Upper lobe of right lung (tissue), 1 donor: ENCODE measurements at regions not wholly inside any gene's neighbourhood (a gene's known extent, or its start where the extent isn't known, plus 50 kb on each side); places are given as distances from the start of the nearest gene placed in this dataset.

Experiments
- ATAC-seq: fragments of 200-7000 bp; cut with Tn5 transposase; one replicate; pipeline ENCODE4 v1.9.1; 2020; ENCODE audit warnings: mild to moderate bottlenecking, moderate library complexity
- DNase-seq: peaks from one replicate; pipeline ENCODE4 v3.0.0-alpha.2; 2020
- H3K27ac ChIP-seq: fragments of 200-600 bp; one replicate; pipeline ENCODE4 v1.8.0; 2022
- H3K27me3 ChIP-seq: fragments of 200-600 bp; one replicate; pipeline ENCODE4 v1.8.0; 2022; ENCODE audit warnings: mild to moderate bottlenecking
- H3K36me3 ChIP-seq: fragments of 200-600 bp; one replicate; pipeline ENCODE4 v1.8.0; 2022
- H3K4me1 ChIP-seq: fragments of 200-600 bp; one replicate; pipeline ENCODE4 v1.8.0; 2022
- H3K4me3 ChIP-seq: fragments of 200-600 bp; one replicate; pipeline ENCODE4 v1.8.0; 2022; ENCODE audit warnings: mild to moderate bottlenecking
- H3K9me3 ChIP-seq: fragments of 200-600 bp; one replicate; pipeline ENCODE4 v1.8.0; 2022
- CTCF ChIP-seq: fragments of 200-600 bp; IDR thresholded peaks from one replicate; pipeline ENCODE4 v1.8.0; 2022; ENCODE audit warnings: antibody characterized with exemption
- intact Hi-C: fragments of 100-400 bp; cut with DNase I; formaldehyde crosslinking; loops from one replicate; pipeline ENCODE4 v1.11.0; 2022
- donor health status: DM: no; HTN: yes; CAD: no; lungs with severe emphysema.

GRCh38 chr15:70169147-70169546 lies 71.4 kb upstream of the TLE3 start:
- no peak overlapping the region for H3K4me3 ChIP-seq
- H3K9me3 ChIP-seq, result no peaks in the 10 kb centered on the region
- TF ChIP-seq CTCF, result no peak
- H3K36me3 ChIP-seq, result no peaks in the 10 kb centered on the region
- ATAC-seq (no peak), DNase-seq (peak; percentile 10)
- peaks cover 12% of the 10 kb centered on the region for H3K4me1 ChIP-seq
- intact Hi-C loops, result no loop called here
- no peaks in the 10 kb centered on the region for H3K27me3 ChIP-seq
- H3K27ac ChIP-seq, result no peak overlapping the region

- intact Hi-C loops, result no loop called here
- no peak for ATAC-seq
- DNase-seq, result no peak
- Histone ChIP-seq H3K27me3 (no peaks in the 10 kb centered on the region), H3K36me3 (no peaks in the 10 kb centered on the region), H3K4me1 (peaks cover 12% of the 10 kb centered on the region), H3K9me3 (no peaks in the 10 kb centered on the region), H3K27ac (no peak overlapping the region), H3K4me3 (no peak overlapping the region)
- TF ChIP-seq CTCF, result no peak
Observed at GRCh38 chr15:70167155-70167554, 69.4 kb upstream of the TLE3 start.

GRCh38 chr15:70166506-70167087 lies 68.9 kb upstream of the TLE3 start:
- intact Hi-C loops, result no loop called here
- no peaks in the 10 kb centered on the region for H3K36me3 ChIP-seq
- DNase-seq (peak; percentile 48), ATAC-seq (no peak)
- TF ChIP-seq CTCF, result no peak
- H3K4me1 ChIP-seq, result peaks cover 12% of the 10 kb centered on the region
- no peak overlapping the region for H3K4me3 ChIP-seq
- H3K27me3 ChIP-seq, result no peaks in the 10 kb centered on the region
- H3K27ac ChIP-seq, result no peak overlapping the region
- H3K9me3 ChIP-seq, result no peaks in the 10 kb centered on the region

- no peaks in the 10 kb centered on the region for H3K9me3 ChIP-seq
- DNase-seq (peak; percentile 50), ATAC-seq (no peak)
- intact Hi-C loops, result no loop called here
- H3K4me1 ChIP-seq, result peaks cover 12% of the 10 kb centered on the region
- H3K27ac ChIP-seq, result no peak overlapping the region
- H3K4me3 ChIP-seq, result no peak overlapping the region
- no peak for TF ChIP-seq CTCF
- H3K36me3 ChIP-seq, result no peaks in the 10 kb centered on the region
- no peaks in the 10 kb centered on the region for H3K27me3 ChIP-seq
Observed at GRCh38 chr15:70165716-70166284, 68.1 kb upstream of the TLE3 start.

- Histone ChIP-seq H3K36me3 (no peaks in the 10 kb centered on the region), H3K4me3 (no peak overlapping the region), H3K4me1 (peaks cover 12% of the 10 kb centered on the region), H3K27ac (no peak overlapping the region), H3K27me3 (no peaks in the 10 kb centered on the region), H3K9me3 (no peaks in the 10 kb centered on the region)
- no peak for ATAC-seq
- no peak for TF ChIP-seq CTCF
- DNase-seq, result peak; percentile 46
- intact Hi-C loops, result no loop called here
Observed at GRCh38 chr15:70164910-70165715, 67.4 kb upstream of the TLE3 start.
